Vagina (tissue), 2 donors: ENCODE measurements at regions not wholly inside any gene's neighbourhood (a gene's known extent, or its start where the extent isn't known, plus 50 kb on each side); places are given as distances from the start of the nearest gene placed in this dataset.

Experiments used
- POLR2A ChIP-seq, 2 donors: fragments of 450-650 bp; IDR thresholded peaks; one replicate each; pipeline ENCODE4 v1.6.1; 2017; ENCODE audit warnings: antibody characterized with exemption in 2 of 2, mild to moderate bottlenecking in 2 of 2, moderate library complexity in 2 of 2
- TF ChIP-seq, protein P1 (sequence below), 3 experiments: fragments of 450-650 bp in 2 of 3; fragments of 200-600 bp in 1 of 3; sonication (generic) in 1 of 3; IDR thresholded peaks; one replicate each; pipeline ENCODE4 v1.5.1; 2017 to 2019; ENCODE audit warnings: antibody characterized with exemption in 3 of 3, mild to moderate bottlenecking in 2 of 3, moderate library complexity in 2 of 3

DNA sequence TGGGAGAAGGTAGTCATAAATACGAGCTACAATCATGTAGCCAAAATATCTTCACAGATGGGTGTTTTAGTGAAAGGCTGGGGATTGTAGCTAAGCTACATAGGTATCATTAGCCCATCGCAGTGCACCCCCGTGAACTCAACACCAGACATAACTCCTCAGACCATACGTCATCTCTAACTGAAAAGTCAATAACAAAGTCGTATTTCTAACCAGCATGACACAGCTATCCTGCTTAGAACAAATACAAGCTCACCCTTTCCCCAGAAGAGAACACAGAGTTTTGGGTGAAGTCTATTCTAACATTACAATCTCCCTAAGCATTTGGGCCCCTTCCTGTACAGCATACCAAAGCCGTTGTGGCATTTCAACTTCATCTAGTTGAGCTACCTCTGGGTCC, 636.6 kb upstream of the DPP6 start:
- TF ChIP-seq, protein P1, sequence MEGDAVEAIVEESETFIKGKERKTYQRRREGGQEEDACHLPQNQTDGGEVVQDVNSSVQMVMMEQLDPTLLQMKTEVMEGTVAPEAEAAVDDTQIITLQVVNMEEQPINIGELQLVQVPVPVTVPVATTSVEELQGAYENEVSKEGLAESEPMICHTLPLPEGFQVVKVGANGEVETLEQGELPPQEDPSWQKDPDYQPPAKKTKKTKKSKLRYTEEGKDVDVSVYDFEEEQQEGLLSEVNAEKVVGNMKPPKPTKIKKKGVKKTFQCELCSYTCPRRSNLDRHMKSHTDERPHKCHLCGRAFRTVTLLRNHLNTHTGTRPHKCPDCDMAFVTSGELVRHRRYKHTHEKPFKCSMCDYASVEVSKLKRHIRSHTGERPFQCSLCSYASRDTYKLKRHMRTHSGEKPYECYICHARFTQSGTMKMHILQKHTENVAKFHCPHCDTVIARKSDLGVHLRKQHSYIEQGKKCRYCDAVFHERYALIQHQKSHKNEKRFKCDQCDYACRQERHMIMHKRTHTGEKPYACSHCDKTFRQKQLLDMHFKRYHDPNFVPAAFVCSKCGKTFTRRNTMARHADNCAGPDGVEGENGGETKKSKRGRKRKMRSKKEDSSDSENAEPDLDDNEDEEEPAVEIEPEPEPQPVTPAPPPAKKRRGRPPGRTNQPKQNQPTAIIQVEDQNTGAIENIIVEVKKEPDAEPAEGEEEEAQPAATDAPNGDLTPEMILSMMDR (IDR thresholded peaks at IDR 0.05) = no peak
- no peak for TF ChIP-seq POLR2A (IDR thresholded peaks at IDR 0.05)
